ENCODE measurements at regions not wholly inside any gene's neighbourhood (a gene's known extent, or its start where the extent isn't known, plus 50 kb on each side); places are given as distances from the start of the nearest gene placed in this dataset.

GRCh38 chr16:8254405-8254804 lies 335.9 kb downstream of the TMEM114 start:
- TF ChIP-seq FOXP2 (optimal IDR thresholded peaks at IDR 0.05; ENCODE audit: borderline replicate concordance, extremely low read depth, extremely low read length, insufficient read depth) (no peak), TAF1 (IDR thresholded peaks at IDR 0.05; ENCODE audit: borderline replicate concordance, insufficient read depth, low read length) (no peak), SIN3A (IDR thresholded peaks at IDR 0.05; ENCODE audit: borderline replicate concordance, insufficient read depth, low read length) (no peak), POLR2AphosphoS5 (IDR thresholded peaks at IDR 0.05; ENCODE audit: low read depth, low read length) (no peak), REST (IDR thresholded peaks at IDR 0.05; ENCODE audit: insufficient read depth in 1 of 2, low read depth in 2 of 2, low read length in 2 of 2) (no peak)

All from PFSK-1 (cell line).